ENCODE measurements at regions not wholly inside any gene's neighbourhood (a gene's known extent, or its start where the extent isn't known, plus 50 kb on each side); places are given as distances from the start of the nearest gene placed in this dataset.

DNA sequence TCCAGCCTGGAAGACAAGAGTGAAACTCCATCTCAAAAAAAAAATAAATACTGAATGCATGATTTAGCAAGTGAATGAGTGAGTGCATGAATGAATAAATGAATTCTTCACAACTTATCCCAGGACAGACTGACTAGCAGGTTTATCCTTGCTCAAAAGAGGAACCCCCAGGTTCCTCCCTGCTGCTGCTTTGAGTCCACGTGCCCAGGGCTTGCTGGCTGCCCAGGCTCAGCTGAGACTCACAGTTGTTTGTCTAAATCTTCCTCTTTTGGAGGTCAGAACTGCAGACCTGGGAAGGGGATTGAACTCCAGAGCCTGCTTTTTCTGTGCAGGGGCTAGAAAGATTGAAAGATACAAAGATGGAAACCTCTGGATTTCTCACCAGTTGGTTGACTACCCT lies 117.4 kb upstream of the TMEM45B start:
- POLR2A ChIA-PET = no interaction called here
- DNase-seq (ENCODE audit: low read depth) = no peak

DNA sequence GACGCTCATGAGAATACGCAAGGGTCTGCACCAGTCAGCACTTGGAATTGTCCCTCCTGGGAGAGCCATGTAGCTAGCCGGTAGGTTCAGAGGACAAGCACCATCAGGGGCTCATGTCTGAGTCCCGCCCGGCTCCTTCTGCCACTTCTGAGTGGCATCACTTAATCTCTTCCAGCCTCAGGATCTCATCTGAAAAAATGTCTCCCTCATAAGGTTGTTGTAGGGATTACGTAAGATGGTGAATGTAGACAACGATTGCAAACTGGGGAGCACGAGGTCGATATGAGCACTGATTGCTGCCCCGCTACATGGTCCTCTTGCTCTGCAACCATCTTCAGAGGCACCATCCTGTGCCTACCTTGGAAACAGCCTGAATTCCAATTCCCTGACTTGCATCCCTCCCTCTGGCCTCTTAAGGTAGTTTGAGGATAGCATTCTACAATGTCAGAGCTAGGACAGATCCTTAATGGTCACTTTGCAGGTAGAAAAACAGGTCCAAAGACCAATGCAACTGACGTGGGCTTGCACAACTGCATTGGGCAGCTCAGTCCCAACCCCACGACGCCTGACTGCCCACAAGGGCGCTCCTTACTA lies 115.8 kb upstream of the TMEM45B start:
- ChIA-PET CTCF (interaction anchor here (1.0 kb wide), 1 partner anchor 336 kb away, joined by 6 read pairs; no protein-coding TSS in a partner anchor), POLR2A (no interaction called here)
- H3K36me3 ChIP-seq (ENCODE audit: control insufficient read depth, insufficient read depth, low read length) = no peaks in the 10 kb centered on the region
- no peak for TF ChIP-seq CTCF (IDR thresholded peaks at IDR 0.05; ENCODE audit: insufficient read depth, low read depth, low read length)
- no peak for DNase-seq (ENCODE audit: low read depth)
- H3K27me3 ChIP-seq (ENCODE audit: control insufficient read depth, insufficient read depth, low read length) = peaks cover 3% of the 10 kb centered on the region; the same call in 1 of the 2 replicates
- no peak overlapping the region for H3K4me3 ChIP-seq (ENCODE audit: low read depth, low read length)

More for the DNA sequence above, 117.4 kb upstream of the TMEM45B start:
- TF ChIP-seq CTCF (IDR thresholded peaks at IDR 0.05; ENCODE audit: insufficient read depth, low read depth, low read length) = no peak
- Histone ChIP-seq H3K36me3 (ENCODE audit: control insufficient read depth, insufficient read depth, low read length) (no peaks in the 10 kb centered on the region), H3K27me3 (ENCODE audit: control insufficient read depth, insufficient read depth, low read length) (peaks cover 2% of the 10 kb centered on the region; the same call in 1 of the 2 replicates), H3K4me3 (ENCODE audit: low read depth, low read length) (no peak overlapping the region)
- CTCF ChIA-PET = interaction anchor here (1.1 to 1.8 kb wide), 2 partner anchors 53 to 322 kb away, joined by 4 to 5 read pairs; partner anchors contain the start of gene BARX2

DNA sequence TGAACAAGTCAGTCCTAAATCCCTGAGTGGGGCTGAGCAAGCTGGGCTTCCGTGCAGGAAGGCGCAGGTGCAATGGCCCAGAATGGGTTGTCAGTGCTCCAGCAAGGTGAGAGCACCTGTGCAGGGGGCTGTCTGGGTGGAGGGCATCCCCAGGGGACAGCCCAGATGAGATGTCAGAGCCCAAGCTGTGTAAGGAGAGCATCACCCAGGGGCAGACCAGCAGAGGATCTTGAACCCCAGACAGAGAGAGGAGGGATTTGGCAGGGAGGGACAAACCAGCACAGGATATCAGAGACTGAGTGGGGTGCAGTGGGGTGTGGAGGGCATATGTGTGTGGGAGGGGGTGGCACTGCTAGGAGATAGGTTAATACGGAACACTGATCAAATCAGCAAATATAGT lies 114.9 kb upstream of the TMEM45B start:
- ChIA-PET POLR2A (no interaction called here), CTCF (no interaction called here)

DNA sequence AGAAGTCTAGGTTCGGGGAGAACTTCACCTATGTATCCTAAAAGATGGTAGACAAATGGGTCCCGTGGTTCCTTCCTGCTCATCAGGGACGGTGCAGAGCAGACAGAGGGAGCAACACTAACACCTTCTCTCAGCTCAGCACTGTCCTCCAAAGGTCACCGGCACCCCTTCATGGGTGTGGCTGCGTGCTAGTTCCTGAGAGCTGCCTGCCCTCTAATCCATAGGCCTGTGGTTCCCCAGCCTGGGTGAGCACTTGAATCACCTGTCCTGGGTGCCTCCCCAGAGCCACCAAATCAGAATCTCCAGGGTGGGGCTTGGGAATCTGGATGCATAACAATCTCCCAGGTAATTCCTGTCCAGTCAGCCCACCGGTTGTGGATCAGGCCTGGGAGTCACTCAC lies 113.9 kb upstream of the TMEM45B start:
- H3K4me3 ChIP-seq (ENCODE audit: low read depth, low read length) = no peak overlapping the region
- CTCF ChIA-PET = no interaction called here
- TF ChIP-seq CTCF (IDR thresholded peaks at IDR 0.05; ENCODE audit: insufficient read depth, low read depth, low read length) = no peak
- POLR2A ChIA-PET = no interaction called here
- 0 out of 2 replicates have a peak, but pooled peaks cover 1% of the 10 kb centered on the region for H3K27me3 ChIP-seq (ENCODE audit: control insufficient read depth, insufficient read depth, low read length)
- DNase-seq (ENCODE audit: low read depth) = no peak
- H3K36me3 ChIP-seq (ENCODE audit: control insufficient read depth, insufficient read depth, low read length) = no peaks in the 10 kb centered on the region

More for the DNA sequence above, 114.9 kb upstream of the TMEM45B start:
- TF ChIP-seq CTCF (IDR thresholded peaks at IDR 0.05; ENCODE audit: insufficient read depth, low read depth, low read length) = no peak
- H3K36me3 ChIP-seq (ENCODE audit: control insufficient read depth, insufficient read depth, low read length) = no peaks in the 10 kb centered on the region
- no peak for DNase-seq (ENCODE audit: low read depth)
- peaks cover 3% of the 10 kb centered on the region; the same call in 1 of the 2 replicates for H3K27me3 ChIP-seq (ENCODE audit: control insufficient read depth, insufficient read depth, low read length)
- no peak overlapping the region for H3K4me3 ChIP-seq (ENCODE audit: low read depth, low read length)

- Histone ChIP-seq H3K27me3 (ENCODE audit: control insufficient read depth, insufficient read depth, low read length) (0 out of 2 replicates have a peak, but pooled peaks cover 1% of the 10 kb centered on the region), H3K4me3 (ENCODE audit: low read depth, low read length) (no peak overlapping the region), H3K36me3 (ENCODE audit: control insufficient read depth, insufficient read depth, low read length) (no peaks in the 10 kb centered on the region)
- ChIA-PET POLR2A (no interaction called here), CTCF (no interaction called here)
- no peak for DNase-seq (ENCODE audit: low read depth)
- TF ChIP-seq CTCF (IDR thresholded peaks at IDR 0.05; ENCODE audit: insufficient read depth, low read depth, low read length) = no peak
Observed at GRCh38 chr11:129702410-129703398, 112.9 kb upstream of the TMEM45B start.

Measured in BJ (cell line).